ENCODE measurements at regions not wholly inside any gene's neighbourhood (a gene's known extent, or its start where the extent isn't known, plus 50 kb on each side); places are given as distances from the start of the nearest gene placed in this dataset.
A peak's percentile ranks its signal among the peaks of the same experiment; 100 is the strongest.

GRCh38 chr20:12203399-12203798, 285.7 kb downstream of the BTBD3 start:
- Histone ChIP-seq H3K27me3 (ENCODE audit: control insufficient read depth in 2 of 2, insufficient read depth in 2 of 2, low read length in 2 of 2) (no peaks in the 10 kb centered on the region), H3K36me3 (replicated peaks in 1 of 2; ENCODE audit: control insufficient read depth in 1 of 2, insufficient read depth in 2 of 2, low read length in 2 of 2) (no peaks in the 10 kb centered on the region), H3K27ac (ENCODE audit: low read depth in 1 of 2, low read length in 2 of 2) (no peak overlapping the region), H3K9ac (ENCODE audit: insufficient read depth, low read length, poor library complexity, severe bottlenecking) (no peak overlapping the region), H3K4me2 (replicated peaks; ENCODE audit: extremely low read depth, low read length, poor library complexity, severe bottlenecking) (no peak overlapping the region), H3K4me1 (ENCODE audit: control insufficient read depth in 1 of 2, insufficient read depth in 2 of 2, low read length in 2 of 2) (peaks cover 0 to 4% of the 10 kb centered on the region in 2 donors), H2AFZ (ENCODE audit: insufficient read depth, low read depth, low read length, poor library complexity, severe bottlenecking) (no peak overlapping the region), H3K4me3 (replicated peaks in 1 of 3; ENCODE audit: low read depth in 2 of 3, low read length in 3 of 3) (no peak overlapping the region), H4K20me1 (ENCODE audit: insufficient read depth, low read length) (no peaks in the 10 kb centered on the region), H3K9me3 (replicated peaks in 1 of 2; ENCODE audit: control insufficient read depth in 1 of 2, insufficient read depth in 1 of 2, low read length in 2 of 2) (no peaks in the 10 kb centered on the region), H3K79me2 (ENCODE audit: insufficient read depth, low read length) (no peaks in the 10 kb centered on the region)
- Mint-ChIP-seq H3K4me3 (no peak overlapping the region), H3K27ac (no peak overlapping the region), H3K27me3 (ENCODE audit: low read depth in 3 of 3) (no peaks in the 10 kb centered on the region), H3K36me3 (no peaks in the 10 kb centered on the region), H3K4me1 (peaks cover 9% of the 10 kb centered on the region), H3K9me3 (peaks cover 0 to 3% (median 0%) of the 10 kb centered on the region in 7 donors)
- intact Hi-C loops (cut with micrococcal nuclease), result no loop called here
- TF ChIP-seq, protein P1, sequence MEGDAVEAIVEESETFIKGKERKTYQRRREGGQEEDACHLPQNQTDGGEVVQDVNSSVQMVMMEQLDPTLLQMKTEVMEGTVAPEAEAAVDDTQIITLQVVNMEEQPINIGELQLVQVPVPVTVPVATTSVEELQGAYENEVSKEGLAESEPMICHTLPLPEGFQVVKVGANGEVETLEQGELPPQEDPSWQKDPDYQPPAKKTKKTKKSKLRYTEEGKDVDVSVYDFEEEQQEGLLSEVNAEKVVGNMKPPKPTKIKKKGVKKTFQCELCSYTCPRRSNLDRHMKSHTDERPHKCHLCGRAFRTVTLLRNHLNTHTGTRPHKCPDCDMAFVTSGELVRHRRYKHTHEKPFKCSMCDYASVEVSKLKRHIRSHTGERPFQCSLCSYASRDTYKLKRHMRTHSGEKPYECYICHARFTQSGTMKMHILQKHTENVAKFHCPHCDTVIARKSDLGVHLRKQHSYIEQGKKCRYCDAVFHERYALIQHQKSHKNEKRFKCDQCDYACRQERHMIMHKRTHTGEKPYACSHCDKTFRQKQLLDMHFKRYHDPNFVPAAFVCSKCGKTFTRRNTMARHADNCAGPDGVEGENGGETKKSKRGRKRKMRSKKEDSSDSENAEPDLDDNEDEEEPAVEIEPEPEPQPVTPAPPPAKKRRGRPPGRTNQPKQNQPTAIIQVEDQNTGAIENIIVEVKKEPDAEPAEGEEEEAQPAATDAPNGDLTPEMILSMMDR (IDR thresholded peaks at IDR 0.05), result no peak
- DNase-seq, result no peak

DNA sequence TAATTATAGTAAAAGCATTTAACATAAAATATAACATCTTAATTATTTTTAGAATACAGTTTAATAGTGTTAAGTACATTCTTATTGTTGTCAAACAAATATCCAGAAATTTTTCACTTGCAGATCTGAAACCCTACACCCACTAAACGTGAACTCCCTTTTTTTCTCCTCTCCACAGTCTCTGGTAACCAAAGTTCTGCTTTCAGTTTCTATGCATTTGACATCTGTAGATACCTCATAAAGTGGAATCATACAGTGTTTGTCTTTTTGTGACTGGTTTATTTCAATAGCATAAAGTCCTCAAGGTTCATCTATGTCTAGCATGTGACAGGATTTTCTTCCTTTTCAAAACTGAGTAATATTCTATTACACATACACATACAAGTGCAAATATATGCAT, 286.3 kb downstream of the BTBD3 start:
- Histone ChIP-seq H3K9ac (ENCODE audit: insufficient read depth, low read length, poor library complexity, severe bottlenecking) (no peak overlapping the region), H4K20me1 (ENCODE audit: insufficient read depth, low read length) (no peaks in the 10 kb centered on the region), H2AFZ (ENCODE audit: insufficient read depth, low read depth, low read length, poor library complexity, severe bottlenecking) (no peak overlapping the region), H3K36me3 (replicated peaks in 1 of 2; ENCODE audit: control insufficient read depth in 1 of 2, insufficient read depth in 2 of 2, low read length in 2 of 2) (no peaks in the 10 kb centered on the region), H3K4me1 (ENCODE audit: control insufficient read depth in 1 of 2, insufficient read depth in 2 of 2, low read length in 2 of 2) (no peaks in the 10 kb centered on the region), H3K4me3 (replicated peaks in 1 of 3; ENCODE audit: low read depth in 2 of 3, low read length in 3 of 3) (no peak overlapping the region), H3K27me3 (ENCODE audit: control insufficient read depth in 2 of 2, insufficient read depth in 2 of 2, low read length in 2 of 2) (no peaks in the 10 kb centered on the region), H3K27ac (ENCODE audit: low read depth in 1 of 2, low read length in 2 of 2) (no peak overlapping the region), H3K4me2 (replicated peaks; ENCODE audit: extremely low read depth, low read length, poor library complexity, severe bottlenecking) (no peak overlapping the region), H3K79me2 (ENCODE audit: insufficient read depth, low read length) (no peaks in the 10 kb centered on the region), H3K9me3 (replicated peaks in 1 of 2; ENCODE audit: control insufficient read depth in 1 of 2, insufficient read depth in 1 of 2, low read length in 2 of 2) (no peaks in the 10 kb centered on the region)
- no peak for DNase-seq
- Mint-ChIP-seq H3K9me3 (peaks cover 0 to 3% (median 0%) of the 10 kb centered on the region in 7 donors), H3K4me1 (peaks cover 4% of the 10 kb centered on the region), H3K36me3 (no peaks in the 10 kb centered on the region), H3K27ac (peak overlapping the region in 1 of 7 donors; percentile 56), H3K27me3 (ENCODE audit: low read depth in 3 of 3) (no peaks in the 10 kb centered on the region), H3K4me3 (no peak overlapping the region)
- TF ChIP-seq, protein P1 (IDR thresholded peaks at IDR 0.05), result no peak
- intact Hi-C loops (cut with micrococcal nuclease), result no loop called here
- WGBS (ENCODE audit: insufficient coverage), result no CpG with 5 or more reads among the region's 1 CpG

All from CD14-positive monocyte (primary cell).